NCI-H1694 treated with DMSO at 0.1 percent for 48 hours (cell line): ENCODE measurements at regions not wholly inside any gene's neighbourhood (a gene's known extent, or its start where the extent isn't known, plus 50 kb on each side); places are given as distances from the start of the nearest gene placed in this dataset.
"Not testable (repeated sequence)": the region's sequence is repeated elsewhere in the genome, so short reads cannot be mapped to it uniquely, and the experiment has no call there.

ENCODE experiments used
- DNase-seq: peaks from one replicate; lab custom pipeline; 2025; lab: John Stamatoyannopoulos, UW

DNA sequence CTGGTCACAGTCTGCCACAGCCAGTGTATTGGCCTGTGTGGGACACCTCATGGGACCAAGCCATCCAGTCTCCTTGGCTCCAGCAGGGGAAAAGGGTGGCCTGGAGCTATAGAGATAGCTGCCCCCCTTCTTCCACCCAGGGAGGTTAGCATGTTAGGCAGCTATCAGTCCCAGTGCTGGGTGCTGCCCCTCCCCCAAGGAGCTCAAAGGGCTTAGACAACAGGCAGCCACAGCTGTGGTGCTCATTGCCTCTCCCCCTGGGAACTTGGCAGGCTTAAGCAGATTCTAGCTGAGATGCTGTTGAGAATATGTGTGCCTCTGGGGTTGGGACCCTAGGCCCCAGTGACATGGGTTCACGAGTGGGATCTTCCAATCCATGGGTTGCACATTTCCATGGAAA, 226.0 kb upstream of the PTGER4 start:
- no peak for DNase-seq

DNA sequence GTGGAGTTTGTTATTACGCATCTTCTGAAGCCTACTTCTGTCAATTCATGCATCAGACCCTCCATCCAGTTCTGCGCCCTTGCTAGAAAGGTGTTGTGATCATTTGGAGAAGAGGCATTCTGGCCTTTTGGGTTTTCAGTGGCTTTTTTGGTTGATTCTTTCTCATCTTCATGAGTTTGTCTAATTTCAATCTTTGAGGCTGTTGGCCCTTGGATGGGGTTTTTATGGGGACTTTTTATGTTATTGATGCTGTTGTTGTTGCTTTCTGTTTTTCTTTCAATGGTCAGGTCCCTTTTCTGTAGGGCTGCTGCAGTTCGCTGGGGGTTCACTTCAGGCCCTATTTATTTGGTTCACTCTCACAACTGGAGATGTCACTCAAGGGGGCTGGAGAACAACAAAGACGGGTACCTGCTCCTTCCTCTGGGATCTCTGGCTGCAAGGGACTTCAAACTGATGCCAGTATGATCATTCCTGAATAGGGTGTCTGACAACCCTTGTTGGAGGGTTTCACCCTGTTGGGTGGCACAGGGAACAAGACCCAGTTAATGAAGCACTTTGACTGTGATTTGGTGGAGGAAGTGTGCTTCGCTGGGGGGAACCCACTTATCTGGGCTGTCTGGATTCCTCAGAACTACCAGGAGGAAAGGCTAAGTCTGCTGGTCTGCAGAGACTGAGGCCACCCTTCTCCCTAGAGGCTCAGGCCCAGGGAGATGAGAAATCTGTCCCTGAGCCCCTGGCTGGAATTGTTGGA, 226.7 kb upstream of the PTGER4 start:
- no peak for DNase-seq

DNA sequence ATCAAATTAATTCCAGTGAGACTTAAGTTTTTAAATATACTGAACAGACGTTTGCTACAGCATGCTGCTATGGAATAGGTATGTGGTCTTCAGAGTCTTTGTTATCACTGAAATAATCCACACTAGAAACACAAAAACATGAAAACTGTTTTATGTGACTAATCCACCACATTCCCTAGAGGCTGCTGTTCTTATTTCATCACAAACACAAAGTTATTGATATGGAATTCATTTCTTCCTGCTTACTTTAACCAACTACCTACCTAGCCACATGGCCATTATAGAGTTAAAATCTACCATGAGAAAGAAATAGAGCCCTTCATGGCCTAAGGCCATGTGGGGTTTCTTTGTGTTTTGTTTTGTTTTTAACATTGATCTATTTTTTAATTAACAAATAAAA, 232.3 kb upstream of the PTGER4 start:
- no peak for DNase-seq

DNA sequence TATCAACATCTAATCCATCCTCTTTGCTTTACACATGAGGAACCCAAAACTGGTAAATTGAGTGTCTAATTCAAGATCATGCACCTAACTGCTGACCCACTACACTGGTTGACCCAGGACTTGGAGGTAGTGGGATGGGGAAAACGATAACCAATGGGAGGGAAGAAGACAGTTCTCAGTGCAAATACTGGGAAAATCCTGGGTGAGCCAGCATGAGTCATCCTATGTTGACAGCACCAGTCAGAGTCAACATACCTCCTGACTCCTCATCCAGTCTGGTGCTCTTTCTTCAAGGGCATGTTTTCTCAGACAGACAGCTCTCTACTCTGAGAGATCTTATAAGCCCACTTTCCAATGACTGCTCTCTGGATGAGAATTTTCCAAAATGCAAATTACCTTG, 232.8 kb upstream of the PTGER4 start:
- DNase-seq = no peak

DNA sequence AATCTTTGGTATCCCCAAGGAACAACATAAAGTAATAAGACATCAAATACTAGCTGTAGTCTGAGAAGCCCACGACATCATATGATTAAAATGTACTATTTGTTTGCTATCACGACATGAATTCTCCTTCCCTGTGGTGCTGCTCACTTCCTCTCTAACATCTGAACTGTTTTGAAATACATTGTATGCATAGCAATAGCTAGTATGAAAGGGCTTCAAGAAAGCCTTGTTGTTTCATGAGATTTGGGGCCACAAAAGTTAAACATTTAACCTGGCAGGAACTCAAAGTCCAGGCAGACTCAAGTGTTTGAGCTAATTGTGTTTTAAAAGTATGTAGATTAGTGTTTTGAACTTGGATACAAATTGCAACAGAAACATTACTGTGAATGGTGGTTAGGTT, 237.4 kb upstream of the PTGER4 start:
- DNase-seq = no peak

DNA sequence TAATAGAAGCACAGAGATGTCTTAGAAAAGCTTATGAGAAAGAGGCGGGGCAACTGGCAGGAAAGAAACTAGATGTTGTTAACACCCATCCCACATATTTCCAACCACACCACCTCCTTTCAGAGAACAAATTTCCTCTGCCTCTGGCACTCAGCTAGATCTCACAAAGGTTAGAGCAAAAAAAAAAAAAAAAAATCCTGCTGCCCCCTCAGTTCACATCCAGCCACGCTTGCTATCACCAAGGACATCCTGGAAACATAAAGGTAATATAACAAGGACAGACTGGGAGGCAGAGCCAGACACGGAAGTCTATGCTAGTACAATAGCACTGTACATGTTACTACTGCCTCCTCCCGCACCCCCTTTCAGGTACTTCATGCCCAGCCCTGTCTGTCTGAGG, 238.0 kb upstream of the PTGER4 start:
- no peak for DNase-seq

DNA sequence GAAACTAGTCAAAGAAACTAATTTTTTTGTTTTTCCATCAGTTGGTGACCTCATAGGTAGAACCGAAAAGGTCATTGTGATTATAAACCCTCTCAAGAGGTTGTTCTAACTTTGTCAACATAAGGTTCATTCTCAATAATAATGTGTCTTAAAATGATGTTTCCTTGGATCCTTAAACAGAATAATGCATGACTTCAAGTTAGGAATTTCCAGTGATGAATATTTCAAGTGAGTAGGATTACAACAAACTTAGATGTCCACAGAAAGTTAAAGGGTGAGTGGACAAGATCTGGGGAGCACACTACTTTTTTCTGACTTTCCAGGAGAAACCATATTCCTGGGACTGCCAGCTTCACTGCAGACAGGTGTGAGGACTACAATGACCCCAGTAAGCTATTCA, 239.0 kb upstream of the PTGER4 start:
- DNase-seq = no peak

DNA sequence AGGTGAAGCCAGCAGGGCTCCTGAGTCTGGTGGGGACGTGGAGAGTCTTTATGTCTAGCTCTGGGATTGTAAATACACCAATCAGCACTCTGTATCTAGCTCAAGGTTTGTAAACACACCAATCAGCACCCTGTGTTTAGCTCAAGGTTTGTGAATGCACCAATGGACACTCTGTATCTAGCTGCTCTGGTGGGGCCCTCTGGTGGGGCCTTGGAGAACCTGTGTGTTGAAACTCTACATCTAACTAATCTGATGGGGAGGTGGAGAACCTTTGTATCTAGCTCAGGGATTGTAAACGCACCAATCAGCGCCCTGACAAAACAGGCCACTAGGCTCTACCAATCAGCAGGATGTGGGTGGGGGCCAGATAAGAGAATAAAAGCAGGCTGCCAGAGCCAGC, 240.6 kb upstream of the PTGER4 start:
- DNase-seq = not testable (repeated sequence)

DNA sequence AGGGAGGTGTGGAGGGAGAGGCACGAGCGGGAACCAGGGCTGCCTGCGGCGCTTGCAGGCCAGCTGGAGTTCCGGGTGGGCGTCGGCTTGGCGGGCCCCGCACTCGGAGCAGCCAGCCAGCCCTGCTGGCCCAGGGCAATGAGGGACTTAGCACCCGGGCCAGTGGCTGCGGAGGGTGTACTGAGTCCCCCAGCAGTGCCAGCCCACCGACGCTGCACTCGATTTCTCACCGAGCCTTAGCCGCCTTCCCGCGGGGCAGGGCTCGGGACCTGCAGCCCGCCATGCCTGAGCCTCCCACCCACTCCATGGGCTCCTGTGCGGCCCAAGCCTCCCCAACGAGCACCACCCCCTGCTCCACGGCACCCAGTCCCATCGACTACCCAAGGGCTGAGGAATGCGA, 241.1 kb upstream of the PTGER4 start:
- DNase-seq = not testable (repeated sequence)

DNA sequence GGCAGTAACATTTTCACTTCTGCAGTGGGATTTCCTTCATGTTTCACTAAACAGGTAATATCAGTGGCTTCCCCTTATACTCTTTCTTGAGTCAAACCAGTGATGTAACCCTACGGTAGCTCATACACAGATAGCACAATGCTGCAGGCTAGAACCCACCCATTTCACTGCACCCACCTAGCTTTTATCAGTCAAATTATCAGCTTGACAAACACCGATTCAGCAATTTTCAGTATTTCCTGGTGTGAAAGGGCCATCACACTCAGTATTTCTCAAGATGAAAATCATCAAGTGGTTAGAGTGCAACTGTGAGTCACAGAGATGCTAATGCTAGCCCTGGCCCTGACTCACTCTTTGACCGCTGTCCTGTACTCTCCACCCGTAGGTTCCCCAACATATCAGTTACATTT, 242.3 kb upstream of the PTGER4 start:
- DNase-seq = no peak

DNA sequence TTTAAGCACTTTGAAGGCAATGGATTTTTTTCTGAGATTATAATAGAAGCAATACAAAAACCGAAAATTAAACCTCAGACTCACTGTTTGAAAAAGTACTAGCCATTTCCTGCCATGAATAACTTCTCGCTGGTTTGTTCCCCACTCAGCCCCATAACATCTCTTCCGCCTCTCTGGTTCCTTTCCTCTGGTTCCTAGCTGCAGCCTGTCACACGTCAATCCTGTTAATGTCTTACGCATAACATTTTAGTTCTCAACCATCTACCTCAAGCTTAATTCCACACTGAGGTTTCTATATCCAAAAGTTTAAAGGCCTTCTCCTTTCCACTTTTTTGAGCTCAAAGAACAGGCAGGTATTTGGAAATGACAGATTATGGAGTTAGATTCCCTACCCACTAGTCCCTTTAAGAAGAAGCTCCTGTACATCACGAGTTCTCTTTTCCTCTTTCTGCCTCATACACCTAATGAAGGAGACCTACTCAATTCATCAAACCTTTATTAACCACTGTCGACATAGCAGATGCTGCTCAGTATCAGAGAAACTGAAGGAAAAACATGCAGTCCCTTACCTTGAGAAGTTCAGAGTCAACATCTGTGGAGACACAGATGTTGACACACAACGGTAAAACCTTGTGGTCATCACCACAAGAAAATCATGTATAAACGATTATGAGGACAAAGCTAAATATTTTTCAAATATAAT, 243.0 kb upstream of the PTGER4 start:
- no peak for DNase-seq

DNA sequence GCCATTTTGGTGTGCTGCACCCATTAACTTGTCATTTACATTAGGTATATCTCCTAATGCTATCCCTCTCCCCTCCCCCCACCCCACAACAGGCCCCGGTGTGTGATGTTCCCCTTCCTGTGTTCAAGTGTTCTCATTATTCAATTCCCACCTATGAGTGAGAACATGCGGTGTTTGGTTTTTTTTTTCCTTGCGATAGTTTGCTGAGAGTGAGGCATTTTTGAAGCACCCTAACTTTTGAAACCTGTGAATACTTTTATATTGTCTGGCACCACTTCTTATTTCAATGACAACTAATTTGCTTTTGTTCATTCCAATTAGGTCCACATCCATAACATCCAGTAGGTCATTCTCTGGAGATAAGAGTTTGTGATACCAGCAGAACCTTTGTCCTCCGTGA, 244.0 kb upstream of the PTGER4 start:
- not testable (repeated sequence) for DNase-seq

DNA sequence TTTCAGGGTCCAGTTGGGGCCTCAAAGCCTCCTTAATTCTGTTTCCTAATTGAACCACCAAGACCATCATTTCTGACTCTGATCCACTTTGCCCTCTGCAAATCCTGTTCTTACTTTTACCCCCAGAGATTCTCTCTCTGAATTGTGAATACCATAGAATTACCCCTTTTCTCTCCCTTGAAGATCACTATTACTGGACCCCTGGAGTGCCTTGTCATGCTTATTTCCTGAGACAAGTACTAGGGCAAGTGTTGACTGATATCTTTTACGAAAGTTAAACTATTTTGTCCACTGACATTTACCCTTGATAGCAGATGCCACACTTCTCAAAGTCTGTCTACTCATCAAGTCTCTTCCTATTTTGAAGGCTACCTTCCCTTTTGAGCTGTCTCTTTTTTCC, 246.9 kb upstream of the PTGER4 start:
- no peak for DNase-seq

DNA sequence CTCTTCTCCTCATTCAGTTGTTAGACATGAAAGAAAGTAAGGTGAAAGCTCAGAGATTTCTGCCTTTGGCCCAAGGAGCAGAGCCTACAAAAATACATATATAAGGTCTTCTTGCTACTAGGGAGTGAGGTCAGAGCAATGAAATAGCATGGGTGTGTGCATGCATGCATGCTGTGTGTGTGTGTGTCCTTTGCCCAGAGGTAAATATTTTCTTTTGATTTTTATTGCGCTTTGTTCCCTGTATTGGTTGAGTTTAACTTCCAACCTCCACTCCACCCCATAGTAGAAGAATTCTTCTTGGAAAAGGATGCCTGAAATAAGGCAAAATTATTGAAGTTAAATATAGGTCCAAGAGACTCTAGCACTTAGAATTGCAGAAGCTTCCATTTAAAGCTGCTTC, 248.0 kb upstream of the PTGER4 start:
- no peak for DNase-seq

DNA sequence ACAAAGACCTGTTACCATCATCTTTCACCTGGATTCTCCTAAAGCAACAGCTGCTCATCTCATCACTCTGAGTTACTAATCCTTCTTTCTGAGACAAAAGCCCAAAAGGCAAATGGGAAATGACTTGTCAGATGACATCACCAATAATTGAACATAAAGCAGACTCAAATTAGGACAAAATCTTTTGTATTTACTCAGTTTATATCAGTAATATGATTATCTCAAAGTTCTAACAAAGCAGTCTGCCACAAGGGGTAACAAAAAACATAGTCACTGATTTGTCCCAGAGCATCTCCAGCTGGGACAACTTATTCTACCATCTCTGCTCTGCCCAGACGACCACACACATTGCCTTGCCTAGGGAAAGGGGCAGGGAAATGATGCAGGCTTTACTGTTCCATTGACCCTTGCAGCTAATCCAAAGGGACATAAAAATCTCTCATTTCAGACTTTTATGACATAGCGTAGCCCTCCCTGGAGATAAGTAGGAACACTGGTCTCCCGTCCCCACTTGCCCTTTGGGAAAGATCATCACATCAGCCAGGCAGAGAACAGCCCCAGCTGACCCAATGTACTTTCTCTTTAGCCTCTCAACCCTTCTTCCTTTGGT, 249.5 kb upstream of the PTGER4 start:
- no peak for DNase-seq

DNA sequence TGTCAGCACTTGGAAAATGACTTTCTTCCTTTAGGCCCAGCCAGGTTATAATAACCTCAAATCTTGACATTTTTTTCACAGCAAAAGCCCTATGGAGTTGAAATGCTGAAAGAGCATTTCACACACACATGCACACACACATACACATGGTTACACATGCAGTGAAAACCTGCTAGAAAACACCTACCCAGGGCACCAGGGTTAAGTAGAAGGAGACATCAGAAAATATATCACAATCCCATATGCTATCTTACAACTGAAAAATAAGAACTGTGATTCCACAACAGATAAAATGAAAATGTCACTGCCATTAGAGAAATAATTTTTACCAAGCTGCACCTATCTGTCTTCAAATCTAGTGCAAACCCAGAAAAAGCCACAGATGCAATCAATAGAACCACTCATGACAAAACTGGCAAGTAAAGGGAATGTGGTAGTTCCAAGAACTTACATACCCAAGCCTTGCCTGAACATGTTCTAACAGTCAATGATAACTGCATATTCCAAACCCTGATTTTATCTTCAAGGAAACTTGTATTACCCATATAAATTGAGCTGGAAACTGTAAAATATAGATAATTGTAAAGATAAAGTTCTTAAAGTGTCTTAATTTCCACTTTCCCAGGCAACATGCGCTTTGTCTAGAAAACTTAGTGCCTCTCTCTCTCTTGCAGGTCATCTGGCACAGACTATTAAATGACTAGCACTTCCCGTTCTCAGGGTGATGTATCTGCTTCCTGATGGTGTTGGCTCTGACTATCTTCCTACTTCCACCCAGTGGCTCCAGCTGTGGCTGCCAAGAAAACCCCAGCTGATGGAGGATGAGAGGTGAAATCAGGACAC, 250.2 kb upstream of the PTGER4 start:
- DNase-seq = no peak

DNA sequence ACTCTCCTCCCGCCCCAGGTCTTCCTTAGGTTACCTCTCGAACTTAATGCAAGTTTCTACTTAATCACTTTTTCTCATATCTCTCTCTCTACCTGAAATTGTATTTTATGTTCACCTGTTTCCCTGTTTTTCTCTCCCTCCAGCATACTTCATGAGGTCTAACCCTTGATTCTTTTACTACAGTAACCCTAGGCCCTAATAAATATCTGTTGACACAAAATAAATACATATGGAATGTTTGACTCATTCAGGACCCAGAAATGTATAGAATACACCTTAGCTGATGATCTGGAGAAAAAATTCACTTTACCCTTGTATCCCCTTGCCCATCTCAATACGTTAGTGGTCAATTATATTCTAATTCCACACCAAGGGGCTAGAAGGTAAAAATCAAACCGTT, 250.9 kb upstream of the PTGER4 start:
- DNase-seq = no peak

DNA sequence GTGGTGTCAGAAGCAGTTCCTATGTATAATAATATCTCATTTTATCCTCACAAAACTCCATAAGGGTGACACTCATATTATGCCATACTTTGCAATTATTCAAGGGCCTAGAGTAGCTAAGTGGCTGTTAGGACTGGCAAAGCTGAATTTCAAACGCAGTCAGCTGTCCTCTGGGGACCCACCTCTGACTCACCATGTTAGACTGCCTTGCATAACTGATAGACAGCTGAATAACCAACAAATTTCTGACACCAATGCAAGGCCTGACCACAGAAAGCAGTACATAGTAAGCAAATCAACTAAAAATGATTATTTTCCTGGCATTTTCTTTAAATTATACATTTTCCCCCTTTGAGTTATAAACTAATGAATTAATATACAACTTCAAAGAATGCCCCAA, 251.6 kb upstream of the PTGER4 start:
- no peak for DNase-seq

DNA sequence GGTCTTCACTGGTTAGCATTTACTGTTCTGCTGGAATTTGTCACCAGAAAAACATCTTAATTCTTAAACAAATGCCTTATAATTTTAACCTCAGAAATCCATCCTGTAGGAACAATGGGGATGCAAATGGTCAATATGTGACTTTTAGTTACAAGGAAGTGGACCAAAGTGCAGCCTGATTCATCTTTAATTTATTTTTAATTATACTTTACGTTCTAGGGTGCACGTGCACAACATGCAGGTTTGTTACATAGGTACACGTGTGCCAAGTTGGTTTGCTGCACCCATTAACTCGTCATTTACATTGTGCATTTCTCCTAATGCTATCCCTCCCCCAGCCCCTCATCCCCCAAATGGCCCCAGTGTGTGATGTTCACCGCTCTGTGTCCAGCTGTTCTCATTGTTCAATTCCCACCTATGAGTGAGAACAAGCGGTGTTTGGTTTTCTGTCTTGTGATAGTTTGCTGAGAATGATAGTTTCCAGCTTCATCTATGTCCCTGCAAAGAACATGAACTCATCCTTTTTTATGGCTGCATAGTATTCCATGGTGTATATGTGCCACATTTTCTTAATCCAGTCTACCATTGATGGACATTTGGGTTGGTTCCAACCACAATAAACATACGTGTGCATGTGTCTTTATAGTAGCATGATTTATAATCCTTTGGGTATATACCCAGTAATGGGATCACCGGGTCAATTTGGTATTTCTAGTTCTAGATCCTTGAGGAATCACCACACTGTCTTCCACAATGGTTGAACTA, 262.5 kb upstream of the PTGER4 start:
- not testable (repeated sequence) for DNase-seq

DNA sequence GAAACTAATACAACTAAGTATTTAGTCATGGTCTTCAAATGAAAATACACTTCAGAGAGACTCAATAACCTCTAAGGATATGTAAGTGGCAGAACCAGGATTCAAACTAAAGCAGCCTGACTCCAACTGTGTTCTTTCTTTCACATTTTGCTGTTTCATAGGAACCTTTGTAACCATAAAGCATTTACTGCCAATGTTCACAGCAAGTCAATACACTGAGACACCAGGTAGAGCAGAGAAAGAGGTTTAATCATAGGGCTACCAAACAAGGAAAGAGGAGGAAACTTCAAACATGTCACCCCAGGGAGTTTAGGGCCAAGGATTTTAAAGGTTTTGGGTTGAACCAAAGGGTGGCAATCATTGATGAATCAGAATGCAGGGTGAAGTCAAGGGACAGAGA, 263.1 kb upstream of the PTGER4 start:
- no peak for DNase-seq

DNA sequence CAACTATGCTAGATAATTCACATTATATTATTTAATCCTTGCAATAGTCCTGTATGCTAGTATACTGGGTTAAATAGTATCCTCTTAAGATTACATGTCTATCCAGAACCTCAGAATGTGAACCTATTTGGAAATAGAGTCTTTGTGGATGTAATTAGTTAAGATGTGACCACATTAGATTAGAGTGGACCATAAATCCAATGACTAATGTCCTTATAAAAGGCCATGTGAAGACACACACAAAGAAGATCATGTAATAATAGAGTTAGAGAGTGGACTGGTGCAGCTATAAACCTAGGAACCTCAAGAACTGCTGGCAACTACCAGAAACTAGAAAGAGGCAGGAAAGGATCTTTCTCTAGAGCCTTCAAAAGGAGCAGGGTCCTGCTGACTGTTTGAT, 263.6 kb upstream of the PTGER4 start:
- DNase-seq = no peak

DNA sequence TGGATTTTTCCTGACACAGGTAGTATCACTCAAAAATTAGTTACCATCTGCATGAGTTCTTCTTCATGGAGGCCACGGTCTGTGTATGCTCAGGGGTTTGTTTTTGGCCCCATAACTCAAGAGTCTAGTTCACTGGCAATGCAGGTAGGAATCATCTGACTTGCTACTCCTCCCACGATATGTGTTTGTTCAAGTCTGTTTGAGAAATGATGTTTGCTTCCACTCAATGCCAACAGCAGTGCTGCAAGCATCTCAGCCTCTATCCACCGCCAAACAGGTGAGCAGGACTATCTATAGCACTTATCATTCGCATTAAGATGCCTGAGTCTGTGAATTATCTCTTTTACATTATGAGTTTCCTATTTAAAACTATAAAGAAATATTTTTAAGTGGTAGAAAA, 264.8 kb upstream of the PTGER4 start:
- no peak for DNase-seq
